ENCODE measurements at regions not wholly inside any gene's neighbourhood (a gene's known extent, or its start where the extent isn't known, plus 50 kb on each side); places are given as distances from the start of the nearest gene placed in this dataset.

DNA sequence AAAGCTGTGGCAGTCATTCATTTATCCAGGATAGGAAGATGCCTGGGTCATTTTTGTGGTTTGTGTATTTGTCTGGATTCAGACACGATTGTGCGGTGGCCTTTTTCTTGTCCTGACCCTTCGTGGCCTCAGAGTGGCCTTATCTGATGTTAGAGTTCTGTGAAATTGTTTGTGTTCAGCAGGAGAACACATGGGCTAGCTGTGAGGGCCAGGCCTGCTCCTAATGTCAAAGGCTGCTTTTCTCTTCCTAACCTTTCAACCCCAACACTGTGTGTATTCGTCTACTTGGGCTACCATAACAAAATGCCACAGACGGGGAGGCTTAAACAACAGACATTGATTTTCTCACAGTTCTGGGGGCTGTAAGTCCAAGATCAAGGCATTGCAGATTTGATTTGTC lies 321.8 kb downstream of the CD83 start:
- ChIA-PET CTCF (no interaction called here), POLR2A (no interaction called here)

DNA sequence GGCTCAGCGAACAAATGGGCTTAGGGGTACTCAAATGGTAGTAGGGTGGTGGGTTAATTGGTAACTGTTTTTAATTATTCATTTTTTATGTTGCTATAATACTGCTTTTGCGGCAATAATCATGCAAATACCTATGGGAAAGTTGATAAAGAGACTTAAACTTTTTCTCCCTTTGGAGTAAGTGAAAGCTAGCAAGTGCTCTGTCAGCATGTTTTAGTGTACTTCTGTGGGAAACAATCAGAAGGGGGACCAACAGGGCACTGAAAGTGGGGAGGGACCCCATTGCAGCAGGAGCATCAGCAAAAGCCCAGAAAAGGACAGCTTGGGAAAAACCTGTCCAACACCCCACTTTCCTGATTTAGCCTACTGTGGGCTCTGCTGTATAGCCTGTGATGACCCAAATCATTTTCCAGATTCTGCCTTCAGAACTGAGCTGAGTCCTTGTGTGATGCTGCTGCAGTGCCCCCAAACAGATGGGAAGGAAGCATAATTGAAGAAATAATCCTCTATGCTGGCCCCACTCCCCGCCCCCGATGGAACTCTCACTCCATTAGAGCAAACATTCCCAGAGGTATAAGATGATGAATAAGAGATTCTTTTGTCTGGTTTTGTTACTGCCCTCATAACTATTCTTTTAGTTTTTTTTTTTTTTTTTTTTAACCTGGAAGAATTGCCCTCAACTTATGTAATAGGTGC lies 322.8 kb downstream of the CD83 start:
- Histone ChIP-seq H3K27ac (ENCODE audit: low read length) (no peak overlapping the region), H3K27me3 (ENCODE audit: control insufficient read depth, insufficient read depth, low read length) (no peaks in the 10 kb centered on the region), H3K9me3 (ENCODE audit: control insufficient read depth, insufficient read depth, low read depth, low read length) (no peaks in the 10 kb centered on the region), H3K4me1 (ENCODE audit: control insufficient read depth, insufficient read depth, low read length) (no peaks in the 10 kb centered on the region; the same call in 1 of the 2 replicates), H3K36me3 (ENCODE audit: control insufficient read depth, insufficient read depth, low read length) (no peaks in the 10 kb centered on the region), H3K4me3 (ENCODE audit: low read depth in 2 of 2, low read length in 2 of 2) (no peak overlapping the region)
- CTCF ChIA-PET, result no interaction called here
- no peak for ATAC-seq
- no TSS peak for BruUV-seq (replicated peaks)
- DNase-seq (ENCODE audit: low read depth, low spot score), result no peak
- POLR2A ChIA-PET, result no interaction called here
- in situ Hi-C loops (cut with HindIII; ENCODE audit: low pct_unique_long_range_greater_than_20kb, low sequenced_read_pairs) (no loop called here), intact Hi-C loops (cut with micrococcal nuclease; ENCODE audit: unreplicated experiment) (no loop called here)
- TF ChIP-seq REST (IDR thresholded peaks at IDR 0.05; ENCODE audit: insufficient read depth in 1 of 2, low read depth in 2 of 2, low read length in 1 of 2) (no peak), TCF7L2 (IDR thresholded peaks at IDR 0.05; ENCODE audit: low read depth, low read length) (no peak), CTCF (IDR thresholded peaks at IDR 0.05) (no peak)

More for the DNA sequence above, 321.8 kb downstream of the CD83 start:
- Histone ChIP-seq H3K27ac (ENCODE audit: low read length) (no peak overlapping the region), H3K9me3 (ENCODE audit: control insufficient read depth, insufficient read depth, low read depth, low read length) (no peaks in the 10 kb centered on the region), H3K4me3 (ENCODE audit: low read depth in 2 of 2, low read length in 2 of 2) (no peak overlapping the region), H3K4me1 (ENCODE audit: control insufficient read depth, insufficient read depth, low read length) (no peaks in the 10 kb centered on the region; the same call in 1 of the 2 replicates), H3K36me3 (ENCODE audit: control insufficient read depth, insufficient read depth, low read length) (no peaks in the 10 kb centered on the region), H3K27me3 (ENCODE audit: control insufficient read depth, insufficient read depth, low read length) (no peaks in the 10 kb centered on the region)
- no peak for DNase-seq (ENCODE audit: low read depth, low spot score)
- no peak for TF ChIP-seq CTCF (IDR thresholded peaks at IDR 0.05)
- TF ChIP-seq POLR2AphosphoS5 (IDR thresholded peaks at IDR 0.05; ENCODE audit: low read depth, low read length), result no peak
- no peak for TF ChIP-seq SIN3A (IDR thresholded peaks at IDR 0.05; ENCODE audit: borderline replicate concordance, insufficient read depth, low read depth, low read length)
- no peak for TF ChIP-seq TCF7L2 (IDR thresholded peaks at IDR 0.05; ENCODE audit: low read depth, low read length)
- no peak for TF ChIP-seq REST (IDR thresholded peaks at IDR 0.05; ENCODE audit: insufficient read depth in 1 of 2, low read depth in 2 of 2, low read length in 1 of 2)
- no peak for ATAC-seq
- in situ Hi-C loops (cut with HindIII; ENCODE audit: low pct_unique_long_range_greater_than_20kb, low sequenced_read_pairs), result no loop called here
- intact Hi-C loops (cut with micrococcal nuclease; ENCODE audit: unreplicated experiment), result no loop called here
- no TSS peak for BruUV-seq (replicated peaks)
